ENCODE measurements at regions not wholly inside any gene's neighbourhood (a gene's known extent, or its start where the extent isn't known, plus 50 kb on each side); places are given as distances from the start of the nearest gene placed in this dataset.

DNA sequence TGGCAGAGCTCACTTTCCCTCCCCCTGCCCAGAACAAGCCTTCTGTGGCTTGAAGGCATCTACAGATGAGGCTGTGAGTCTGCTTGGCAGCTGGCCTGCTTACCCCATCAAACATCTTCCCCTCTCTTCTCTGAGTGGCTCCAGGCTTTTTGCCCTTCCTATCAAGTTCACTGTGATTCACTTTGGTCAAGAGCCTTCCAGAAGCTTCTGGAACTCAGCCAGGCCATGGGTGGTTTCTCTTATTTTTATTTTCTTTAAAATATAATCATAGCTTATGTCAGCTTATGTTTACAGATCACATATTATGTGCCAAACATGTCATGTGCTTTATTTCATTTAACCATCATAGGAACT lies 267.0 kb downstream of the SEC61B start (continued):
- TF ChIP-seq, protein P1, sequence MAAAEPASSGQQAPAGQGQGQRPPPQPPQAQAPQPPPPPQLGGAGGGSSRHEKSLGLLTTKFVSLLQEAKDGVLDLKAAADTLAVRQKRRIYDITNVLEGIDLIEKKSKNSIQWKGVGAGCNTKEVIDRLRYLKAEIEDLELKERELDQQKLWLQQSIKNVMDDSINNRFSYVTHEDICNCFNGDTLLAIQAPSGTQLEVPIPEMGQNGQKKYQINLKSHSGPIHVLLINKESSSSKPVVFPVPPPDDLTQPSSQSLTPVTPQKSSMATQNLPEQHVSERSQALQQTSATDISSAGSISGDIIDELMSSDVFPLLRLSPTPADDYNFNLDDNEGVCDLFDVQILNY (CRISPR knock-in tag; IDR thresholded peaks at IDR 0.05) = no peak
- TF ChIP-seq MTA1 (IDR thresholded peaks at IDR 0.05; ENCODE audit: borderline replicate concordance) = no peak

DNA sequence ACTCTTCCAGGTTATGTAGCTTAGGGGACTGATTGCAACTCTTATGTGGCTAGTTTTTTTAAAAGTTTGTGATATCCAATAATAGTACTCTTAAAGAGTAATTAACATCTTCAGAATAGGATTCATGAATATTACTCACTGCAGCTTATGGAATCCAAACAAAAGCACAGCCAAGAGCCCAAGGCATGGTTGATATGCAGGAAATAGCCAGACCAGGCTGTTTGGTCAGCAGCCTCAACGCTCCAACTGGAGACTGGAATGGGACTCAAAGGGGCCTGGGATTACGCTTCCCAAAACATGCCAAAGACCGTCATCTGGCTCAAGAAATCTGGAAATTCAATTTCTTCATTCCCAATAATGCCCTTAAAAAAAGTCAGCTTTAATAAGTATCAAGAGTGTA lies 268.6 kb downstream of the SEC61B start:
- 0% methylated on average over 3 of the region's 3 CpGs for WGBS (ENCODE audit: insufficient coverage, low coverage, missing lambda C conversion rate)
- in situ Hi-C loops (cut with MboI) (no loop called here), intact Hi-C loops (cut with micrococcal nuclease) (no loop called here)
- Histone ChIP-seq H3K36me3 (ENCODE audit: control insufficient read depth, insufficient read depth, low read length) (no peaks in the 10 kb centered on the region), H3K27ac (ENCODE audit: extremely low read depth, low read depth, low read length) (no peak overlapping the region), H3K27me3 (ENCODE audit: control insufficient read depth in 2 of 2, insufficient read depth in 2 of 2, low read length in 2 of 2) (peaks cover 0 to 3% of the 10 kb centered on the region in 2 experiments; a peak in 2 of 5 replicates), H3K4me1 (replicated peaks in 1 of 2; ENCODE audit: control insufficient read depth in 2 of 2, insufficient read depth in 2 of 2, low read length in 2 of 2) (no peaks in the 10 kb centered on the region), H4K20me1 (replicated peaks; ENCODE audit: control insufficient read depth, insufficient read depth, low read length) (no peaks in the 10 kb centered on the region), H3K4me3 (no peak overlapping the region), H3K79me2 (ENCODE audit: control insufficient read depth, insufficient read depth, low read length) (no peaks in the 10 kb centered on the region), H3K9ac (ENCODE audit: insufficient read depth in 1 of 2, low read depth in 2 of 2, low read length in 2 of 2) (no peak overlapping the region), H3K9me3 (replicated peaks; ENCODE audit: control insufficient read depth, insufficient read depth, low read depth, low read length) (no peaks in the 10 kb centered on the region), H3K4me2 (ENCODE audit: insufficient read depth, low read length) (no peak overlapping the region), H3K9me1 (ENCODE audit: control insufficient read depth, insufficient read depth, low read length) (no peaks in the 10 kb centered on the region), H2AFZ (ENCODE audit: low read depth, low read length) (no peak overlapping the region)
- DNase-seq (ENCODE audit: extremely low read depth in 1 of 4, low spot score in 3 of 4) = no peak
- TF ChIP-seq MEIS2 (IDR thresholded peaks at IDR 0.05; ENCODE audit: partially characterized antibody) (no peak), ZBTB8A (IDR thresholded peaks at IDR 0.05; ENCODE audit: partially characterized antibody) (no peak)
- TF ChIP-seq, protein P2, sequence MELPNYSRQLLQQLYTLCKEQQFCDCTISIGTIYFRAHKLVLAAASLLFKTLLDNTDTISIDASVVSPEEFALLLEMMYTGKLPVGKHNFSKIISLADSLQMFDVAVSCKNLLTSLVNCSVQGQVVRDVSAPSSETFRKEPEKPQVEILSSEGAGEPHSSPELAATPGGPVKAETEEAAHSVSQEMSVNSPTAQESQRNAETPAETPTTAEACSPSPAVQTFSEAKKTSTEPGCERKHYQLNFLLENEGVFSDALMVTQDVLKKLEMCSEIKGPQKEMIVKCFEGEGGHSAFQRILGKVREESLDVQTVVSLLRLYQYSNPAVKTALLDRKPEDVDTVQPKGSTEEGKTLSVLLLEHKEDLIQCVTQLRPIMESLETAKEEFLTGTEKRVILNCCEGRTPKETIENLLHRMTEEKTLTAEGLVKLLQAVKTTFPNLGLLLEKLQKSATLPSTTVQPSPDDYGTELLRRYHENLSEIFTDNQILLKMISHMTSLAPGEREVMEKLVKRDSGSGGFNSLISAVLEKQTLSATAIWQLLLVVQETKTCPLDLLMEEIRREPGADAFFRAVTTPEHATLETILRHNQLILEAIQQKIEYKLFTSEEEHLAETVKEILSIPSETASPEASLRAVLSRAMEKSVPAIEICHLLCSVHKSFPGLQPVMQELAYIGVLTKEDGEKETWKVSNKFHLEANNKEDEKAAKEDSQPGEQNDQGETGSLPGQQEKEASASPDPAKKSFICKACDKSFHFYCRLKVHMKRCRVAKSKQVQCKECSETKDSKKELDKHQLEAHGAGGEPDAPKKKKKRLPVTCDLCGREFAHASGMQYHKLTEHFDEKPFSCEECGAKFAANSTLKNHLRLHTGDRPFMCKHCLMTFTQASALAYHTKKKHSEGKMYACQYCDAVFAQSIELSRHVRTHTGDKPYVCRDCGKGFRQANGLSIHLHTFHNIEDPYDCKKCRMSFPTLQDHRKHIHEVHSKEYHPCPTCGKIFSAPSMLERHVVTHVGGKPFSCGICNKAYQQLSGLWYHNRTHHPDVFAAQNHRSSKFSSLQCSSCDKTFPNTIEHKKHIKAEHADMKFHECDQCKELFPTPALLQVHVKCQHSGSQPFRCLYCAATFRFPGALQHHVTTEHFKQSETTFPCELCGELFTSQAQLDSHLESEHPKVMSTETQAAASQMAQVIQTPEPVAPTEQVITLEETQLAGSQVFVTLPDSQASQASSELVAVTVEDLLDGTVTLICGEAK (IDR thresholded peaks at IDR 0.05) = no peak
- TF ChIP-seq, protein P2 (CRISPR knock-in tag; IDR thresholded peaks at IDR 0.05) = no peak
- no peak for ATAC-seq
- ChIA-PET POLR2A (no interaction called here), CTCF (ENCODE audit: low intra/inter-chr PET ratio) (no interaction called here)
- BruUV-seq (replicated peaks) = no TSS peak
- no peak for FAIRE-seq
